ENCODE measurements at regions not wholly inside any gene's neighbourhood (a gene's known extent, or its start where the extent isn't known, plus 50 kb on each side); places are given as distances from the start of the nearest gene placed in this dataset.

DNA sequence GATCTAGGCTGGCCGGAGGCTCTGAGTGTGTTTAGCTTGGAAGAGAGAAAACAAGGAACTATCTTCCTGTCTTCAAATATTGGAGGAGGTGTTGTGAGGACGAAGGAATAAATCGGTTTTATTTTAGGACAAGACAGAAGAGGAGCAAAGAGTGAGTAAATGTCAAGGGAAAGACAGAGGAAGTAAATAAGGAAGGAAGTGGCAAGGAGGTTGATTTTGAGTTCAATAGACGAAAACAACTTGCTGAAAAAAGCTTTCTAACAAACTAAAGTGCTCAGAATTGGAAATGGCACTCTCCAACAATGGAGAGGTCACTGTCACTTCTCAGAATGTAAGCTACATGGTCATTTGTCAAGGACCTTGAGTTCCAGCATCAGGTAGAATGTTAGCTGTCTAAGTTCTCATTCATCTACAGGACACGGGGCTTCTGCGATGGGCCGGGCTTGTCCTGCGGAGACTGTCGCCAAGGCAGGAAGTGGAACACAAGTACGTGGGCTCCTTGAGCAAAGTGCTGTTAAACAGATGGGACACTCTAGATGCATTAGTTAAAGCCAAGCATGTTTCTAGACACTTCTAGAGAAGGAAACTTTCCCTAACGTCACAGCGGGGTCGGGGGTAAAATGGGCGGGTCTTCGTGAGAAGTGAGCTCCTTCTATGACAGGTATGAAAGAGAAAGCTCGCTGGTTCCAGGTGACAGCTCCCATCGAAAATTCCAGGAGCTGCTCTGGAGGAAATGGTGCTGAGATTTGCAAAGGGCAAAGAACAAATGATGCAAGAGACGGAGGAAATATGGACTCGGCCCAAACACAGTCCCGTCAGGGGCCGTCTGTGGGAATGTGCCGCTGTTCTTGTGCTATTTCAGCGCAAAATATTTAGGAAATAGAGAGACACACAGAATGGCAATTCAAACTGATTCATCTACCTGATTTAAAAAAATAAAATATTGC is 103.9 kb upstream of the UBL3 start:
- TF ChIP-seq, protein P1, sequence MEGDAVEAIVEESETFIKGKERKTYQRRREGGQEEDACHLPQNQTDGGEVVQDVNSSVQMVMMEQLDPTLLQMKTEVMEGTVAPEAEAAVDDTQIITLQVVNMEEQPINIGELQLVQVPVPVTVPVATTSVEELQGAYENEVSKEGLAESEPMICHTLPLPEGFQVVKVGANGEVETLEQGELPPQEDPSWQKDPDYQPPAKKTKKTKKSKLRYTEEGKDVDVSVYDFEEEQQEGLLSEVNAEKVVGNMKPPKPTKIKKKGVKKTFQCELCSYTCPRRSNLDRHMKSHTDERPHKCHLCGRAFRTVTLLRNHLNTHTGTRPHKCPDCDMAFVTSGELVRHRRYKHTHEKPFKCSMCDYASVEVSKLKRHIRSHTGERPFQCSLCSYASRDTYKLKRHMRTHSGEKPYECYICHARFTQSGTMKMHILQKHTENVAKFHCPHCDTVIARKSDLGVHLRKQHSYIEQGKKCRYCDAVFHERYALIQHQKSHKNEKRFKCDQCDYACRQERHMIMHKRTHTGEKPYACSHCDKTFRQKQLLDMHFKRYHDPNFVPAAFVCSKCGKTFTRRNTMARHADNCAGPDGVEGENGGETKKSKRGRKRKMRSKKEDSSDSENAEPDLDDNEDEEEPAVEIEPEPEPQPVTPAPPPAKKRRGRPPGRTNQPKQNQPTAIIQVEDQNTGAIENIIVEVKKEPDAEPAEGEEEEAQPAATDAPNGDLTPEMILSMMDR (conservative IDR thresholded peaks at IDR 0.05; ENCODE audit: low read length), result no peak
- no peak for TF ChIP-seq EZH2phosphoT487 (IDR thresholded peaks at IDR 0.05; ENCODE audit: borderline replicate concordance, low read depth, low read length)

All from OCI-LY7 (cell line).